Posterior cingulate gyrus (tissue), 11 donors: ENCODE measurements at regions not wholly inside any gene's neighbourhood (a gene's known extent, or its start where the extent isn't known, plus 50 kb on each side); places are given as distances from the start of the nearest gene placed in this dataset.
"Not testable (repeated sequence)": the region's sequence is repeated elsewhere in the genome, so short reads cannot be mapped to it uniquely, and the experiment has no call there.

Experiments used
- DNase-seq, 10 donors: peaks; one replicate each; pipeline versions ENCODE4 v3.0.0 to v3.0.0-alpha.2; 2020 to 2021; ENCODE audit warnings: mixed read lengths in 3 of 10
- intact Hi-C: fragments of 100-400 bp; cut with DNase I; formaldehyde crosslinking; loops from one replicate; pipeline ENCODE4 v1.15.1; 2023

GRCh38 chr3:110886222-110886893 lies 185.3 kb upstream of the NECTIN3 start:
- intact Hi-C loops: no loop called here
- no peak for DNase-seq

GRCh38 chr3:110887176-110887575 lies 184.4 kb upstream of the NECTIN3 start:
- DNase-seq: no peak
- intact Hi-C loops: no loop called here

- intact Hi-C loops: not testable (repeated sequence)
- DNase-seq: peak in 1 of 10 donors; percentile 33
These were observed 182.8 kb upstream of the NECTIN3 start for GRCh38 chr3:110888625-110889375.

- DNase-seq, intact Hi-C loops: not testable (repeated sequence)
These were observed 182.3 kb upstream of the NECTIN3 start for GRCh38 chr3:110889376-110889699.

GRCh38 chr3:110894574-110894973 lies 177.0 kb upstream of the NECTIN3 start:
- DNase-seq: no peak
- intact Hi-C loops: no loop called here

GRCh38 chr3:110895054-110895453 lies 176.6 kb upstream of the NECTIN3 start:
- intact Hi-C loops: no loop called here

GRCh38 chr3:110897046-110897445 lies 174.6 kb upstream of the NECTIN3 start:
- DNase-seq: no peak
- intact Hi-C loops: no loop called here

More at GRCh38 chr3:110895054-110895453, 176.6 kb upstream of the NECTIN3 start:
- DNase-seq: no peak

GRCh38 chr3:110900576-110900975 lies 171.0 kb upstream of the NECTIN3 start:
- intact Hi-C loops: no loop called here
- DNase-seq: no peak

- no peak for DNase-seq
- intact Hi-C loops: no loop called here
These were observed 170.1 kb upstream of the NECTIN3 start for GRCh38 chr3:110901536-110901935.

GRCh38 chr3:110902453-110903085 lies 169.0 kb upstream of the NECTIN3 start:
- DNase-seq: no peak

GRCh38 chr3:110903771-110904519 lies 167.7 kb upstream of the NECTIN3 start:
- intact Hi-C loops: no loop called here

More at GRCh38 chr3:110902453-110903085, 169.0 kb upstream of the NECTIN3 start:
- intact Hi-C loops: no loop called here

GRCh38 chr3:110904520-110904890 lies 167.1 kb upstream of the NECTIN3 start:
- no peak for DNase-seq
- intact Hi-C loops: no loop called here

More at GRCh38 chr3:110903771-110904519, 167.7 kb upstream of the NECTIN3 start:
- DNase-seq: no peak

- DNase-seq: no peak
- intact Hi-C loops: no loop called here
These were observed 166.5 kb upstream of the NECTIN3 start for GRCh38 chr3:110905121-110905520.

- no peak for DNase-seq
- intact Hi-C loops: no loop called here
These were observed 161.8 kb upstream of the NECTIN3 start for GRCh38 chr3:110909839-110910238.

GRCh38 chr3:110910346-110910955 lies 161.2 kb upstream of the NECTIN3 start:
- intact Hi-C loops: no loop called here
- DNase-seq: no peak

- intact Hi-C loops: no loop called here
These were observed 152.7 kb upstream of the NECTIN3 start for GRCh38 chr3:110918963-110919362.

GRCh38 chr3:110925798-110926197 lies 145.8 kb upstream of the NECTIN3 start:
- intact Hi-C loops: no loop called here
- peak in 1 of 10 donors; percentile 18 for DNase-seq

More at GRCh38 chr3:110918963-110919362, 152.7 kb upstream of the NECTIN3 start:
- DNase-seq: no peak

GRCh38 chr3:110928016-110928662 lies 143.5 kb upstream of the NECTIN3 start:
- intact Hi-C loops: no loop called here
- DNase-seq: no peak

- intact Hi-C loops: no loop called here
- DNase-seq: no peak
These were observed 141.8 kb upstream of the NECTIN3 start for GRCh38 chr3:110929816-110930215.

GRCh38 chr3:110932567-110932966 lies 139.0 kb upstream of the NECTIN3 start:
- DNase-seq: no peak
- intact Hi-C loops: no loop called here
